K562 (cell line): ENCODE measurements at regions not wholly inside any gene's neighbourhood (a gene's known extent, or its start where the extent isn't known, plus 50 kb on each side); places are given as distances from the start of the nearest gene placed in this dataset.

Experiments
- ATAC-seq: fragments of 200-7000 bp; cut with Tn5 transposase; 3 replicates; pipeline ENCODE4 v1.9.1; 2020; ENCODE audit warnings: moderate library complexity
- BruUV-seq: library from RNA; stranded (reverse); fragments of 400-500 nt; replicated peaks from 2 replicates; lab custom pipeline; 2021; lab: Mats Ljungman, UMichigan
- CTCF ChIA-PET: fragments of 300-600 bp; formaldehyde crosslinking; extraction: SDS; loops from one replicate; lab custom pipeline; 2021; ENCODE audit warnings: low intra/inter-chr PET ratio; lab: Yijun Ruan, JAX
- POLR2A ChIA-PET: fragments of 300-600, 350-650 bp; sonication (Branson Sonifier 250); formaldehyde crosslinking; extraction: SDS; loops from one replicate; lab custom pipeline; 2021; ENCODE audit warnings: antibody characterized with exemption, inconsistent platforms; lab: Yijun Ruan, JAX
- DNase-seq, 4 experiments: peaks; one replicate each; pipeline versions ENCODE4 v3.0.0 to v3.0.0-alpha.2; 2011 to 2018; ENCODE audit warnings: low spot score in 3 of 4, mixed read lengths in 3 of 4; ENCODE audit errors: extremely low read depth in 1 of 4
- FAIRE-seq: peaks from 2 replicates; lab custom pipeline; 2011; peaks lifted over from hg19 to GRCh38; lab: Jason Lieb, UNC
- H2AFZ ChIP-seq: 2 replicates; pipeline ENCODE4 v1.6.0; 2011; ENCODE audit warnings: low read depth, low read length, control low read depth, inconsistent platforms
- H3K27ac ChIP-seq: fragments of 200-600 bp; 3 replicates; pipeline ENCODE4 v1.8.0; 2011; ENCODE audit warnings: low read depth, mild to moderate bottlenecking, control low read depth, inconsistent platforms, low read length, moderate library complexity, mixed read lengths; ENCODE audit errors: extremely low read depth
- H3K27me3 ChIP-seq, 2 experiments: fragments of 300-600 bp in 1 of 2; 2 replicates in 1 of 2; 3 replicates in 1 of 2; pipeline versions ENCODE4 v1.6.0 to v1.8.0; 2011; ENCODE audit warnings: inconsistent platforms in 2 of 2, low read length in 2 of 2, mild to moderate bottlenecking in 1 of 2, mixed read lengths in 1 of 2, moderate library complexity in 1 of 2; ENCODE audit not compliant: control insufficient read depth in 2 of 2, insufficient read depth in 2 of 2
- H3K36me3 ChIP-seq: fragments of 300-600 bp; 3 replicates; pipeline ENCODE4 v1.8.0; 2011; ENCODE audit warnings: mild to moderate bottlenecking, low read length, inconsistent platforms; ENCODE audit not compliant: control insufficient read depth, insufficient read depth
- H3K4me1 ChIP-seq, 2 experiments: fragments of 200-600 bp in 1 of 2; replicated peaks in 1 of 2; 2 replicates in 1 of 2; 3 replicates in 1 of 2; pipeline versions ENCODE4 v1.5.1 to v1.8.0; 2011; ENCODE audit warnings: inconsistent platforms in 2 of 2, low read length in 2 of 2, mild to moderate bottlenecking in 1 of 2, mixed read lengths in 1 of 2, moderate library complexity in 1 of 2; ENCODE audit not compliant: control insufficient read depth in 2 of 2, insufficient read depth in 2 of 2
- H3K4me2 ChIP-seq: 2 replicates; pipeline ENCODE4 v1.6.1; 2011; ENCODE audit warnings: low read length, control low read depth, inconsistent platforms, mixed read lengths; ENCODE audit not compliant: insufficient read depth
- H3K4me3 ChIP-seq: fragments of 200-600 bp; sonication (generic), shearing (Covaris generic); 2 replicates; pipeline ENCODE4 v1.5.1; 2016; ENCODE audit warnings: control low read depth, inconsistent platforms
- H3K79me2 ChIP-seq: fragments of 200-600 bp; 3 replicates; pipeline ENCODE4 v1.8.0; 2011; ENCODE audit warnings: low read length, inconsistent platforms; ENCODE audit not compliant: control insufficient read depth, insufficient read depth
- H3K9ac ChIP-seq, 2 experiments: 2 replicates each; pipeline versions ENCODE4 v1.6.0 to v1.6.1; 2011; ENCODE audit warnings: low read depth in 2 of 2, low read length in 2 of 2, control low read depth in 1 of 2, inconsistent platforms in 1 of 2, mild to moderate bottlenecking in 1 of 2, mixed read lengths in 1 of 2; ENCODE audit not compliant: insufficient read depth in 1 of 2
- H3K9me1 ChIP-seq: one replicate; pipeline ENCODE4 v1.6.0; 2011; ENCODE audit warnings: inconsistent platforms, mild to moderate bottlenecking, low read length, moderate library complexity; ENCODE audit not compliant: control insufficient read depth, insufficient read depth
- H3K9me3 ChIP-seq: replicated peaks from 2 replicates; pipeline ENCODE4 v1.5.1; 2011; ENCODE audit warnings: low read depth, low read length, inconsistent platforms; ENCODE audit not compliant: control insufficient read depth, insufficient read depth
- H4K20me1 ChIP-seq: replicated peaks from 2 replicates; pipeline ENCODE4 v1.6.1; 2011; ENCODE audit warnings: low read length, inconsistent platforms, mixed read lengths; ENCODE audit not compliant: control insufficient read depth, insufficient read depth
- ATF1 ChIP-seq, 2 experiments: fragments of 450-650 bp in 1 of 2; IDR thresholded peaks; 2 replicates each; pipeline ENCODE4 v1.6.1; 2016; ENCODE audit warnings: missing compliant biosample characterization in 1 of 2, missing genetic modification characterization in 1 of 2
- C11orf30 ChIP-seq: fragments of 450-650 bp; IDR thresholded peaks from 2 replicates; pipeline ENCODE4 v1.6.1; 2016; ENCODE audit warnings: low read depth, mild to moderate bottlenecking
- FIP1L1 ChIP-seq: fragments of 200-400 bp; formaldehyde crosslinking; IDR thresholded peaks from 2 replicates; pipeline ENCODE4 v1.6.1; 2018; ENCODE audit warnings: mild to moderate bottlenecking, low read depth, low read length; ENCODE audit not compliant: poor library complexity, severe bottlenecking
- GATAD2A ChIP-seq: fragments of 450-650 bp; IDR thresholded peaks from 2 replicates; pipeline ENCODE4 v1.6.1; 2017
- RBM22 ChIP-seq: fragments of 200-400 bp; formaldehyde crosslinking; IDR thresholded peaks from 2 replicates; pipeline ENCODE4 v1.6.1; 2018; ENCODE audit warnings: low read length, low read depth; ENCODE audit not compliant: poor library complexity, severe bottlenecking
- ZBTB49 ChIP-seq: sonication (generic); formaldehyde crosslinking; IDR thresholded peaks from 2 replicates; pipeline ENCODE4 v1.8.0; 2022; ENCODE audit warnings: missing genetic modification reagents, mild to moderate bottlenecking, borderline replicate concordance
- WGBS: fragments of 100-300 bp; shearing (Covaris generic); methylation state at CpG from one replicate; pipeline ENCODE4 v1.1.6; 2016; ENCODE audit warnings: low coverage, mixed read lengths; ENCODE audit not compliant: insufficient coverage; ENCODE audit errors: missing lambda C conversion rate; 5-methylcytosine and 5-hydroxymethylcytosine counted together
- in situ Hi-C: fragments of 300-500 bp; cut with MboI; formaldehyde crosslinking; loops from 4 replicates; pipeline ENCODE4 v1.15.0; 2018; ENCODE audit warnings: inconsistent platforms, mixed read lengths
- intact Hi-C: fragments of 100-400 bp; cut with micrococcal nuclease; formaldehyde crosslinking; loops from 2 replicates; pipeline ENCODE4 v1.14.2; 2022

- BruUV-seq = no TSS peak
- H3K27me3 ChIP-seq = no peaks in the 10 kb centered on the region
- no peaks in the 10 kb centered on the region for H3K4me1 ChIP-seq
- ChIA-PET POLR2A (no interaction called here), CTCF (no interaction called here)
- no peak for DNase-seq
- H3K79me2 ChIP-seq = no peaks in the 10 kb centered on the region
- H3K9me1 ChIP-seq = no peaks in the 10 kb centered on the region
- H3K27ac ChIP-seq = no peak overlapping the region
- H4K20me1 ChIP-seq = no peaks in the 10 kb centered on the region
- in situ Hi-C loops (no loop called here), intact Hi-C loops (no loop called here)
- no peak overlapping the region for H3K4me3 ChIP-seq
- no peak for TF ChIP-seq ZBTB49 (CRISPR knock-in tag)
- TF ChIP-seq ATF1 (CRISPR knock-in tag; IDR thresholded peaks at IDR 0.05) = no peak
- TF ChIP-seq ATF1 (tag; IDR thresholded peaks at IDR 0.05) = no peak
- H3K36me3 ChIP-seq = no peaks in the 10 kb centered on the region
- WGBS = 0% methylated on average over 1 of the region's 1 CpG
- H3K4me2 ChIP-seq = no peak overlapping the region
- ATAC-seq = no peak
- H2AFZ ChIP-seq = no peak overlapping the region
- H3K9ac ChIP-seq = no peak overlapping the region
- FAIRE-seq = no peak
- no peaks in the 10 kb centered on the region; the same call in 1 of the 2 replicates for H3K9me3 ChIP-seq
These were observed 211.0 kb upstream of the RIMS1 start for GRCh38 chr6:71675386-71675785.

GRCh38 chr6:71676298-71676697 lies 210.1 kb upstream of the RIMS1 start:
- ChIA-PET CTCF (no interaction called here), POLR2A (no interaction called here)
- no peak overlapping the region for H3K27ac ChIP-seq
- TF ChIP-seq FIP1L1 (no peak), RBM22 (no peak), C11orf30 (no peak), GATAD2A (no peak)
- intact Hi-C loops = no loop called here
- H3K9me3 ChIP-seq = no peaks in the 10 kb centered on the region; the same call in 1 of the 2 replicates
- H3K79me2 ChIP-seq = no peaks in the 10 kb centered on the region
- H3K36me3 ChIP-seq = no peaks in the 10 kb centered on the region
- in situ Hi-C loops = no loop called here
- DNase-seq = no peak
- ATAC-seq = no peak
- no peaks in the 10 kb centered on the region for H3K4me1 ChIP-seq
- no peak overlapping the region for H2AFZ ChIP-seq
- no peak for FAIRE-seq
- H4K20me1 ChIP-seq = no peaks in the 10 kb centered on the region
- H3K9me1 ChIP-seq = no peaks in the 10 kb centered on the region
- H3K27me3 ChIP-seq = no peaks in the 10 kb centered on the region
- no TSS peak for BruUV-seq
- H3K4me2 ChIP-seq = no peak overlapping the region
- H3K9ac ChIP-seq = no peak overlapping the region
- H3K4me3 ChIP-seq = no peak overlapping the region
